ENCODE measurements at regions not wholly inside any gene's neighbourhood (a gene's known extent, or its start where the extent isn't known, plus 50 kb on each side); places are given as distances from the start of the nearest gene placed in this dataset.

GRCh38 chr18:78838183-78838582 is 141.4 kb upstream of the SALL3 start:
- no peak for TF ChIP-seq POLR2A (IDR thresholded peaks at IDR 0.05)
- H3K36me3 ChIP-seq: no peaks in the 10 kb centered on the region
- no peak overlapping the region for H3K27ac ChIP-seq
- WGBS, 5 donors: 85 to 96% (median 92%) methylated on average over 7 of the region's 7 CpGs
- no peak overlapping the region for H3K4me3 ChIP-seq
- intact Hi-C loops (cut with DNase I; ENCODE audit: low total_unique reads): no loop called here
- no peak for DNase-seq
- H3K4me1 ChIP-seq: no peaks in the 10 kb centered on the region
- H3K27me3 ChIP-seq (replicated peaks in 1 of 7): no peaks in the 10 kb centered on the region
- peaks cover 0 to 7% (median under 1%) of the 10 kb centered on the region in 8 donors for H3K9me3 ChIP-seq

DNA sequence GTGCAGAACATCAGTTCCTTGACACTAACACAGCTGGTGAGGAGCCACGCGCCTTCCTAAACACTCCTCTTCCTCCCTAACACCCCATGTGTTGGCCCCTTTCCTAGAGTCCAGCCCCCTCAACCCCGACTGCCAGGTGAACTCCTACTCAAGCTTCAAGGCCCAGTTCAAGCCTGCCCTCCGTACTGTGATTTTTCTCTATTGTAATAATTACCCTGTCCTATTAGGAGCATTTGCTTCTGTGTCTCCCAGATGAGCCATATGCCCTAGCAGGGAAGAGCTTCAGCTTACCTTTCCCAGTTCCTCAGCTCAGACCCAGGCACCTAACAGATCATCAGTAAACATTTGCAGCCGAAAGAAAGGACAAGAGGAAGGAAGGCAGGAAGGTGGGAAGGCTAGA is 130.6 kb upstream of the SALL3 start:
- no peaks in the 10 kb centered on the region for H3K36me3 ChIP-seq
- no peak for DNase-seq
- H3K27me3 ChIP-seq (replicated peaks in 1 of 7): peaks cover 0 to 15% (median 0%) of the 10 kb centered on the region in 7 donors
- no peak overlapping the region for H3K4me3 ChIP-seq
- TF ChIP-seq, protein P1, sequence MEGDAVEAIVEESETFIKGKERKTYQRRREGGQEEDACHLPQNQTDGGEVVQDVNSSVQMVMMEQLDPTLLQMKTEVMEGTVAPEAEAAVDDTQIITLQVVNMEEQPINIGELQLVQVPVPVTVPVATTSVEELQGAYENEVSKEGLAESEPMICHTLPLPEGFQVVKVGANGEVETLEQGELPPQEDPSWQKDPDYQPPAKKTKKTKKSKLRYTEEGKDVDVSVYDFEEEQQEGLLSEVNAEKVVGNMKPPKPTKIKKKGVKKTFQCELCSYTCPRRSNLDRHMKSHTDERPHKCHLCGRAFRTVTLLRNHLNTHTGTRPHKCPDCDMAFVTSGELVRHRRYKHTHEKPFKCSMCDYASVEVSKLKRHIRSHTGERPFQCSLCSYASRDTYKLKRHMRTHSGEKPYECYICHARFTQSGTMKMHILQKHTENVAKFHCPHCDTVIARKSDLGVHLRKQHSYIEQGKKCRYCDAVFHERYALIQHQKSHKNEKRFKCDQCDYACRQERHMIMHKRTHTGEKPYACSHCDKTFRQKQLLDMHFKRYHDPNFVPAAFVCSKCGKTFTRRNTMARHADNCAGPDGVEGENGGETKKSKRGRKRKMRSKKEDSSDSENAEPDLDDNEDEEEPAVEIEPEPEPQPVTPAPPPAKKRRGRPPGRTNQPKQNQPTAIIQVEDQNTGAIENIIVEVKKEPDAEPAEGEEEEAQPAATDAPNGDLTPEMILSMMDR (IDR thresholded peaks at IDR 0.05 in 8 of 11, conservative IDR thresholded peaks at IDR 0.05 in 3 of 11): no peak
- TF ChIP-seq POLR2A (IDR thresholded peaks at IDR 0.05): no peak
- no peak for TF ChIP-seq POLR2AphosphoS5 (IDR thresholded peaks at IDR 0.05)
- peaks cover 0 to 65% (median 43%) of the 10 kb centered on the region in 8 donors for H3K9me3 ChIP-seq
- H3K27ac ChIP-seq: no peak overlapping the region
- intact Hi-C loops (cut with DNase I; ENCODE audit: low total_unique reads): no loop called here
- 79 to 91% (median 82%) methylated on average over 5 of the region's 5 CpGs for WGBS, 5 donors
- H3K4me1 ChIP-seq: no peaks in the 10 kb centered on the region

DNA sequence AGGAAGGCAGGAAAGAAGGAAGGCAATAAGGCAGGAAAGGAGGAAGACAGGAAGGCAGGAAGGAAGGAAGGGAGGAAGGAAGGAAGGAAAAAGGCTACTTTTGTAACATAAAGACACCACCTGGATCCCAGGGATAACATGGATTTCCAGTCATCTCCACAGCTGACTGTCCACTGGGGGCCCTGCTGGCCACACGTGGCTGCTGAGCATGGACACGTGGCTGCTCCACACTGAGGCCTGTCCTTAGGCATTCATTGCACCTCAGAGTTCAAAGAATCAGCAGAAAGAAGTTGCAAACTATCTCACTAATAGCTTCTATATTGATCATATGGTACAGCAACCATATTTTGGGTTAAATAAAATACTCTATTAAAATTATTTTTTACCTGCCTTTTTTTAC is 130.2 kb upstream of the SALL3 start:
- TF ChIP-seq POLR2AphosphoS5 (IDR thresholded peaks at IDR 0.05) (no peak), POLR2A (IDR thresholded peaks at IDR 0.05) (no peak)
- TF ChIP-seq, protein P1 (IDR thresholded peaks at IDR 0.05 in 8 of 11, conservative IDR thresholded peaks at IDR 0.05 in 3 of 11): no peak
- intact Hi-C loops (cut with DNase I; ENCODE audit: low total_unique reads): no loop called here
- Histone ChIP-seq H3K4me1 (no peaks in the 10 kb centered on the region), H3K27ac (no peak overlapping the region), H3K4me3 (no peak overlapping the region), H3K27me3 (replicated peaks in 1 of 7) (peaks cover 0 to 15% (median 0%) of the 10 kb centered on the region in 7 donors), H3K36me3 (no peaks in the 10 kb centered on the region), H3K9me3 (peaks cover 0 to 61% (median 40%) of the 10 kb centered on the region in 8 donors)
- DNase-seq: no peak
- 60 to 77% (median 68%) methylated on average over 2 of the region's 2 CpGs for WGBS, 5 donors

DNA sequence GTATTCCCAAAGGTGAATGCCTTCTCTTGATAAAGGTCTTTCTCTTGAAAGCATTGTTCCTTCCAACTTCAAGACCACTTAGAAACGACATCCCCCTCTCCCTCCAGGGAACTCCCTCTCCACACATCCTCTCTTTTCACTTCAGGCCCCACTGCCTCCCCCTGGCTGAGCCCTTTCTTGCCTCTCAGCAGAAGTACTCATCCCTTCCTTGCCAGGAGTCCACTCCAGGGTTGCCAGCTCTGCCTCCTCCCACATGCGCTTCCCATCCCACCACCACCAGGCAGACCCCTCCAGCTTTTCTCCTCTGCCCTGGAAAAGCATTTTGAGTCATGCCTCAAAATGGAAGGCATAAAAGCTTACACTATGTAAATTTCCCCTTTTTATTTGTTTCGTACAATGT is 126.3 kb upstream of the SALL3 start:
- no peak overlapping the region for H3K4me3 ChIP-seq
- intact Hi-C loops (cut with DNase I; ENCODE audit: low total_unique reads): no loop called here
- no peak overlapping the region for H3K27ac ChIP-seq
- WGBS, 5 donors: 72 to 82% (median 77%) methylated on average over 3 of the region's 3 CpGs
- H3K36me3 ChIP-seq: no peaks in the 10 kb centered on the region
- TF ChIP-seq, protein P1 (IDR thresholded peaks at IDR 0.05 in 8 of 11, conservative IDR thresholded peaks at IDR 0.05 in 3 of 11): no peak
- TF ChIP-seq POLR2A (IDR thresholded peaks at IDR 0.05) (no peak), POLR2AphosphoS5 (IDR thresholded peaks at IDR 0.05) (no peak)
- H3K4me1 ChIP-seq: no peaks in the 10 kb centered on the region
- DNase-seq: no peak
- peaks cover 0 to 24% (median 0%) of the 10 kb centered on the region in 7 donors for H3K27me3 ChIP-seq (replicated peaks in 1 of 7)
- peaks cover 0 to 52% (median 21%) of the 10 kb centered on the region in 8 donors for H3K9me3 ChIP-seq

DNA sequence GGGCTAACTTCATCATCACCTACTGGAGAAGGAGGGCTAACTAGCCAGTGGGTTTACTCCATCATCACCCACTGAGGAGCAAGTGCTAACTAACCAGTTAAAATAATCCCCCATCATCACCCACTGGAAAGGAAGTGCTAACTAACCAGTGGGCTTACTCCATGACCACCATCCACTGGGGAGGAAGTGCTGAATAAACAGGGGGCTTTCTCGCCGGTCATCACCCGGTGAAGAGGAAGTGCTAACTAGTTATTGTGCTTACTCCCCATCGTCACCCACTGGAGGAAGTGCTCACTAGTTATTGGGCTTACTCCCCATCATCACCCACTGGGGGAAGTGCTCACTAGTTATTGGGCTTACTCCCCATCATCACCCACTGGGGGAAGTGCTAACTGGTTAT is 124.4 kb upstream of the SALL3 start:
- H3K9me3 ChIP-seq: peaks cover 0 to 39% (median 18%) of the 10 kb centered on the region in 8 donors
- TF ChIP-seq POLR2A (IDR thresholded peaks at IDR 0.05): no peak
- TF ChIP-seq, protein P1 (IDR thresholded peaks at IDR 0.05 in 8 of 11, conservative IDR thresholded peaks at IDR 0.05 in 3 of 11): no peak
- no peak for TF ChIP-seq POLR2AphosphoS5 (IDR thresholded peaks at IDR 0.05)
- H3K27ac ChIP-seq: no peak overlapping the region
- peaks cover 0 to 34% (median 0%) of the 10 kb centered on the region in 7 donors for H3K27me3 ChIP-seq (replicated peaks in 1 of 7)
- no peaks in the 10 kb centered on the region for H3K4me1 ChIP-seq
- DNase-seq: no peak
- intact Hi-C loops (cut with DNase I; ENCODE audit: low total_unique reads): no loop called here
- 3 to 53% (median 36%) methylated on average over 4 of the region's 4 CpGs for WGBS, 5 donors
- H3K36me3 ChIP-seq: no peaks in the 10 kb centered on the region
- no peak overlapping the region for H3K4me3 ChIP-seq

Measured in spleen (tissue), 11 donors.